ENCODE measurements at regions not wholly inside any gene's neighbourhood (a gene's known extent, or its start where the extent isn't known, plus 50 kb on each side); places are given as distances from the start of the nearest gene placed in this dataset.
A peak's percentile ranks its signal among the peaks of the same experiment; 100 is the strongest.

GRCh38 chr4:23163647-23164436 is 471.1 kb downstream of the GBA3 start:
- peak; percentile 18 for DNase-seq

GRCh38 chr4:23162275-23162674 is 469.5 kb downstream of the GBA3 start:
- no peak for DNase-seq

- no peak for DNase-seq
Measured at GRCh38 chr4:23161787-23162186, 469.1 kb downstream of the GBA3 start.

GRCh38 chr4:23153076-23153475 is 460.3 kb downstream of the GBA3 start:
- DNase-seq: no peak

- DNase-seq: no peak
Measured at GRCh38 chr4:23149815-23150214, 457.1 kb downstream of the GBA3 start.

- no peak for DNase-seq
Measured at GRCh38 chr4:23144707-23145106, 452.0 kb downstream of the GBA3 start.

GRCh38 chr4:23135792-23136645 is 443.3 kb downstream of the GBA3 start:
- peak; percentile 55 for DNase-seq

GRCh38 chr4:23134331-23134730 is 441.6 kb downstream of the GBA3 start:
- no peak for DNase-seq

GRCh38 chr4:23130845-23131244 is 438.1 kb downstream of the GBA3 start:
- no peak for DNase-seq

GRCh38 chr4:23125118-23125517 is 432.4 kb downstream of the GBA3 start:
- DNase-seq: no peak

GRCh38 chr4:23122666-23123400 is 430.1 kb downstream of the GBA3 start:
- DNase-seq: no peak

GRCh38 chr4:23120374-23120773 is 427.6 kb downstream of the GBA3 start:
- DNase-seq: no peak

- DNase-seq: no peak
Measured at GRCh38 chr4:23117826-23118225, 425.1 kb downstream of the GBA3 start.

GRCh38 chr4:23114538-23114937 is 421.8 kb downstream of the GBA3 start:
- no peak for DNase-seq

- DNase-seq: no peak
Measured at GRCh38 chr4:23113104-23113503, 420.4 kb downstream of the GBA3 start.

- no peak for DNase-seq
Measured at GRCh38 chr4:23106516-23106915, 413.8 kb downstream of the GBA3 start.

- DNase-seq: no peak
Measured at GRCh38 chr4:23105759-23106370, 413.1 kb downstream of the GBA3 start.

GRCh38 chr4:23097251-23097650 is 404.5 kb downstream of the GBA3 start:
- DNase-seq: peak; percentile 68

- DNase-seq: no peak
Measured at GRCh38 chr4:23091711-23092110, 399.0 kb downstream of the GBA3 start.

GRCh38 chr4:23085249-23085568 is 392.5 kb downstream of the GBA3 start:
- DNase-seq: no peak

- DNase-seq: peak; percentile 30
Measured at GRCh38 chr4:23084559-23085248, 392.0 kb downstream of the GBA3 start.

- DNase-seq: no peak
Measured at GRCh38 chr4:23083391-23083790, 390.7 kb downstream of the GBA3 start.

Measured in fibroblast of skin of right biceps (primary cell).